ENCODE measurements at regions not wholly inside any gene's neighbourhood (a gene's known extent, or its start where the extent isn't known, plus 50 kb on each side); places are given as distances from the start of the nearest gene placed in this dataset.

DNA sequence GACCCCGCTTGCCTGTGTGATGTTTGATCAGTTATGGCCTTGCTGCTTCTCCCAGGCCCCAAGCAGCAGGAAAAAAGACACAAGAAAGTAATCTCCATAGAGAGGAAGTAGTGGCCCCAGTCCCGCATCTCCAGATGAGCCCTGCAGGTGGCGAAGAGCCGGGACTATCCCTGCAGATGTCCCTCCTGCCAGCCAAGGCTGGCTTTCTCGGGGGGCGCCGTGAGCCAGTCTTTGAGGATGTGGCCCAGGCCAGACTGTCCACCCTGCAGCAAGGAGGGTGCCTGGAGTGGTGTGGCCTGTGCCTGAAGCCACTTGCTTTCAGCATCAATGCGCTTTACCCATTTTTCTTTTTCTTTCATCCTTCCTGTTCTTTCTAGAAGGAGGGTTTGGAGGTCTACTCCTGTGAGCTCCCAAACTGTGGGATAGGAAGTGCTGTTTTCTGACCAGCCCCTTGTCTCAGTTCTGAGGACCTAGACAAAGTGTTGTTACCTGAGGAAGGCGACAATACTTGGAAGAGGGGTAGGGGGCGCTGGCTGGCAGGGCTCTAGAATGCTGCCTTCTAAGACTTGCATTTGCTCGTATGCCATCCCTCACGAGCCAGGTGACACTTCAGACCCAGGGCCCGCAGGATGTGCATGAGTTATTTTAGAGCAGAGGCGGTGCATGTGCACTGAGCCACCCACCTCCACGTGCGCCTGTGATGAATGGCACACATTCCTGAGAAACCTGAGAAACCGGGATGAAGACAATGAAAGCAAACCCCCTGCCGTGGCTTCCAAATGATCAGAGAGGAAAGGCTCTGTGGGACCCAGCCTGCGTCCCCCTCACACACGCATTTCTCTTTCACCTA lies 255.8 kb downstream of the FBXO15 start:
- 38 to 44% (median 40%) methylated on average over 20 of the region's 20 CpGs for WGBS, 3 donors
- intact Hi-C loops (cut with DNase I) = no loop called here
- no peak for ATAC-seq

DNA sequence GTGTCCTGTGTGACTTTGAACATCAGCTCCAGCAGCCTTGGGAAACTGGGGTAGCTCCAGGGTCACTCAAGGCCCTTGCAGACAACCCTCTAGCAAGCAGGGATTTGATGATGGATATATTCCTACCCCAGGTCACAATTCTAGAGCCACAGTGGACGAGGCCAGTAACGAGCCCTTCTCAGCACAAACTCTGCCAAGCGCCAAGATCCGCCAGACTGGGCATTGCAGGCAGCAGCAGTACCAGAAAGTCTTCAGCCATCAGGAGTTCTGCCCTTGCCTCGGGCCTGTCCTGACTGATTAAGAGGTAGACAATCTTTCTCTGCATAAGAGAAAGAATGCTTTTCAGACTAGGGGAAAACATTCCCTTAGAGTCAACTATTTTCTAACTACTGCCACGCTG lies 259.1 kb downstream of the FBXO15 start:
- H3K9me3 ChIP-seq = no peaks in the 10 kb centered on the region
- H3K4me3 ChIP-seq = no peak overlapping the region
- no peaks in the 10 kb centered on the region for H3K27me3 ChIP-seq (ENCODE audit: insufficient read depth in 3 of 3, low read length in 2 of 3)
- TF ChIP-seq, protein P1, sequence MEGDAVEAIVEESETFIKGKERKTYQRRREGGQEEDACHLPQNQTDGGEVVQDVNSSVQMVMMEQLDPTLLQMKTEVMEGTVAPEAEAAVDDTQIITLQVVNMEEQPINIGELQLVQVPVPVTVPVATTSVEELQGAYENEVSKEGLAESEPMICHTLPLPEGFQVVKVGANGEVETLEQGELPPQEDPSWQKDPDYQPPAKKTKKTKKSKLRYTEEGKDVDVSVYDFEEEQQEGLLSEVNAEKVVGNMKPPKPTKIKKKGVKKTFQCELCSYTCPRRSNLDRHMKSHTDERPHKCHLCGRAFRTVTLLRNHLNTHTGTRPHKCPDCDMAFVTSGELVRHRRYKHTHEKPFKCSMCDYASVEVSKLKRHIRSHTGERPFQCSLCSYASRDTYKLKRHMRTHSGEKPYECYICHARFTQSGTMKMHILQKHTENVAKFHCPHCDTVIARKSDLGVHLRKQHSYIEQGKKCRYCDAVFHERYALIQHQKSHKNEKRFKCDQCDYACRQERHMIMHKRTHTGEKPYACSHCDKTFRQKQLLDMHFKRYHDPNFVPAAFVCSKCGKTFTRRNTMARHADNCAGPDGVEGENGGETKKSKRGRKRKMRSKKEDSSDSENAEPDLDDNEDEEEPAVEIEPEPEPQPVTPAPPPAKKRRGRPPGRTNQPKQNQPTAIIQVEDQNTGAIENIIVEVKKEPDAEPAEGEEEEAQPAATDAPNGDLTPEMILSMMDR (IDR thresholded peaks at IDR 0.05) = no peak
- H3K27ac ChIP-seq = no peak overlapping the region
- 69 to 85% (median 84%) methylated on average over 6 of the region's 6 CpGs for WGBS, 3 donors
- DNase-seq (no peak), ATAC-seq (no peak)
- intact Hi-C loops (cut with DNase I) = no loop called here
- H3K36me3 ChIP-seq (ENCODE audit: insufficient read depth in 1 of 2, low read depth in 1 of 2) = no peaks in the 10 kb centered on the region
- H3K4me1 ChIP-seq = no peaks in the 10 kb centered on the region

More for the DNA sequence above, 255.8 kb downstream of the FBXO15 start:
- TF ChIP-seq, protein P1 (IDR thresholded peaks at IDR 0.05) = no peak
- no peaks in the 10 kb centered on the region for H3K9me3 ChIP-seq
- H3K4me3 ChIP-seq = no peak overlapping the region
- no peaks in the 10 kb centered on the region for H3K36me3 ChIP-seq (ENCODE audit: insufficient read depth in 1 of 2, low read depth in 1 of 2)
- no peaks in the 10 kb centered on the region for H3K27me3 ChIP-seq (ENCODE audit: insufficient read depth in 3 of 3, low read length in 2 of 3)
- H3K27ac ChIP-seq = no peak overlapping the region
- DNase-seq = no peak
- H3K4me1 ChIP-seq = no peaks in the 10 kb centered on the region

DNA sequence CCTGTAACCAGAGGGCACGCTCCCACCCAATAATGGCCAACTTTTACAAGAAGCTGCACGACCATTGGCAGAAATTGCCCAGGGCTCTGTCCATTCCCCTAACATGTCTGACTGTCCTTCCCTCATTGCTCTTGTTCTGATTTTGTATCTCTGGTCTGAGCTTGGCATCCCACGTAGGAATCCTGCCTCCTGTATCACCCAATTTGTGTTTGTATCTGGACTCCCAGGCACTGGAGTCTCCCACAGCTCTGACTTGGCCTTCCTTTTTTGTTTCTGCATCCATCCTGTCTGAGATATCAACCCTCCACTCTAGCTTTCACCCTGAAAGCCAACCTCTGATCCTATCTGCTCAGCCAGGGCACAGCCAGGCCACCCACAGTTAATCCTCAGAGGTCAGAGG lies 259.8 kb downstream of the FBXO15 start:
- H3K27me3 ChIP-seq (ENCODE audit: insufficient read depth in 3 of 3, low read length in 2 of 3) = no peaks in the 10 kb centered on the region
- DNase-seq (no peak), ATAC-seq (no peak)
- no peak overlapping the region for H3K27ac ChIP-seq
- no peaks in the 10 kb centered on the region for H3K4me1 ChIP-seq
- H3K36me3 ChIP-seq (ENCODE audit: insufficient read depth in 1 of 2, low read depth in 1 of 2) = no peaks in the 10 kb centered on the region
- TF ChIP-seq, protein P1 (IDR thresholded peaks at IDR 0.05) = no peak
- no peaks in the 10 kb centered on the region for H3K9me3 ChIP-seq
- 73 to 79% (median 75%) methylated on average over 3 of the region's 3 CpGs for WGBS, 3 donors
- H3K4me3 ChIP-seq = no peak overlapping the region
- intact Hi-C loops (cut with DNase I) = no loop called here

DNA sequence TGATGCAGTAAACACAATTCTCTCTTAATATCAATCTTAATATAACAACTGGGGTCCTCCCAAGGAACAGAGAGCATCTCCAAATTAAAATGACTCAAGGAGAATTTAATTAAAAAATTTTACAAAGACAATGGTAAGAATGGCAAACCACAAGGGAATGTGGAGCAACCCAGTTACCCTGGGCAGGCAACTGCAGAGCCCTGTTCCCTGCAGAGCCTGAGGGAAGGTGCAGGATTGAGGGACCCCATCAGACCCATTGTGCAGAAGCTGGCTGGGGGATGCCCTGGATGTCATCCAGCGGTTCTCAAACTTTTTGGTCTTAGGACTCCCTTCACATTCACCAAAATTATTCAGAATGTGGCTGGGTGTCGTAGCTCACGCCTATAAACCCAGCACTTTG lies 262.8 kb downstream of the FBXO15 start:
- Histone ChIP-seq H3K9me3 (no peaks in the 10 kb centered on the region), H3K4me3 (no peak overlapping the region), H3K27me3 (ENCODE audit: insufficient read depth in 3 of 3, low read length in 2 of 3) (no peaks in the 10 kb centered on the region), H3K27ac (no peak overlapping the region), H3K4me1 (no peaks in the 10 kb centered on the region), H3K36me3 (ENCODE audit: insufficient read depth in 1 of 2, low read depth in 1 of 2) (no peaks in the 10 kb centered on the region)
- DNase-seq (no peak), ATAC-seq (no peak)
- WGBS, 3 donors = 89 to 93% (median 92%) methylated on average over 3 of the region's 3 CpGs
- intact Hi-C loops (cut with DNase I) = no loop called here
- TF ChIP-seq, protein P1 (IDR thresholded peaks at IDR 0.05) = no peak
